Hematopoietic multipotent progenitor cell treated with erythropoietin and hydrocortisone succinate and interleukin-3 and kit ligand, for 8 days (in vitro differentiated cells): ENCODE measurements at regions not wholly inside any gene's neighbourhood (a gene's known extent, or its start where the extent isn't known, plus 50 kb on each side); places are given as distances from the start of the nearest gene placed in this dataset.
"Not testable (repeated sequence)": the region's sequence is repeated elsewhere in the genome, so short reads cannot be mapped to it uniquely, and the experiment has no call there.

Source experiments
- DNase-seq: peaks from one replicate; pipeline ENCODE4 v3.0.0-alpha.2; 2015

DNA sequence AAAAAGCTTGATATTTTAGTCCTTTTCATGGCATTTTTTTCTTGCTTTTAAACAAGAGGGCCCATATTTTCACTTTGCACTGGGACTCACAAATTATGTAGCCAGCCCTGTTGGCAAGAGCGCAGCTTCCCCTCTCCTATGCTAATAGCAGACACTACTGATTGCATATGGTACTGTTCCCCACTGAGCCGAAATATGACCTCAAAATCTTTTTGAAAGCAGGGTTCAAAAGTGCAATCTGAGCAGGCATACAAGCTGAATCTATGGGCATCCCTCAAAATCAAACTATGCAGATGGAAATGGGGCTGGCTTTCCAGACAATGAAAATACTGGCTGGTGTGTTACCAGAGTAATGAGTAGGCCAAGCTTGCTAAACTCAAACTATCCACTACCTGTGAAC, 225.2 kb upstream of the SETMAR start:
- DNase-seq, result no peak

DNA sequence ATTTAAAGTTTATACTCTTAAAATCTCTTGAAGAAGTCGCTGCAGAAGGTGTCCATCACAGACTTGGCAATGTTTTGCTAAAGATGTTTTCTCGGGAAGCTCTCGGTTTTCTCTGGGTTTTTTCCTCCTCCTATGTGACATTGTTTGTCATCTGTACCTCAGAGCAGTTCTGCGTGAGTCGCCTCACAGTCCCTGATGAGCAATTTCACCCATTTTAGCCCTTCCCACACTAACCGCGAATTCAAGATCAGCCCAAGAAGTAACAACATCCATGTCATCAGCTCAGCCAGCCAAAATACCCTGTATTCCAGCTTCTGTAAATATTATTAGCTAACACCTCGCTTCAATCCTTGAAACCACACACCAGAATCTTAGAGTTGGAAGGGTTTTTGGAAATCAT, 224.3 kb upstream of the SETMAR start:
- DNase-seq, result no peak

DNA sequence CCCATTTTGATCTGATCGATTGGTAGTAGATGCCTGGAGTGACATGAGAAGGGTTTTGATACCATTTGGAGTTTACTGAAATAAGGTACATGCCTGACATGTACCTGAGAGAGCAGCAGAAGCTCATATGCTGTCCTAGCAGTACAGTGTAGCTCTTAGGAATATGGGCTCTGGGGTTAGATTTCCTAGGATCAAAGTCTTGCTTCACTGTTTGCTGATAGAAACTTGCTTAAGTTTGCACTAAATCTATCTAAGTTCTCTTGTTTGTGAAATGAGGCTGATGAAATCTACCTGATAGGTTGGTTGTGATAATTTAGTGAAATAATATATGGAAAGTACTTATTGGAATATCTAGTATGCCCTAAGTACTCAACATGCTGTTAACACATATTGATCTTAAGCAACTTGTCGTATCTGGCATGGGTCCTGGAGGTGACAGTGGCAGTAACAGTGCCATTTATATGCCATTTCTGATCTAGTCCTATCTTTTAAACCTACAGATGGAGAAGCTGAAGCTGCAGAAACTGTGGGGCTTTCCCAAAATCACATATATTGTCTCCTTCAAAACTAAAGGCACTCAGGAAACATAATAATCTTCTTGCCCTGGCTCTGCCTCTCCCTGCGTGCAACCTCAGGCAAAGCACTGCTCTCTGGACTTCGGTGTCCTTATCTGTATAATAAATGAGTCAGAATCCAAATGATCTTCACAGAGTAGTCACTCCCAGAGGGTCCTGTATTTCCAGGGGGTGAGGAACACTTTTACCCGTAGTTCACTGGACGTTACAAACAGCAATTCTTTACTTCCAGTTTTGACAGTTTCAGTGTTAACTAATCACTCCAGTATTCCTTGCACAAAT, 223.6 kb upstream of the SETMAR start:
- DNase-seq, result no peak

DNA sequence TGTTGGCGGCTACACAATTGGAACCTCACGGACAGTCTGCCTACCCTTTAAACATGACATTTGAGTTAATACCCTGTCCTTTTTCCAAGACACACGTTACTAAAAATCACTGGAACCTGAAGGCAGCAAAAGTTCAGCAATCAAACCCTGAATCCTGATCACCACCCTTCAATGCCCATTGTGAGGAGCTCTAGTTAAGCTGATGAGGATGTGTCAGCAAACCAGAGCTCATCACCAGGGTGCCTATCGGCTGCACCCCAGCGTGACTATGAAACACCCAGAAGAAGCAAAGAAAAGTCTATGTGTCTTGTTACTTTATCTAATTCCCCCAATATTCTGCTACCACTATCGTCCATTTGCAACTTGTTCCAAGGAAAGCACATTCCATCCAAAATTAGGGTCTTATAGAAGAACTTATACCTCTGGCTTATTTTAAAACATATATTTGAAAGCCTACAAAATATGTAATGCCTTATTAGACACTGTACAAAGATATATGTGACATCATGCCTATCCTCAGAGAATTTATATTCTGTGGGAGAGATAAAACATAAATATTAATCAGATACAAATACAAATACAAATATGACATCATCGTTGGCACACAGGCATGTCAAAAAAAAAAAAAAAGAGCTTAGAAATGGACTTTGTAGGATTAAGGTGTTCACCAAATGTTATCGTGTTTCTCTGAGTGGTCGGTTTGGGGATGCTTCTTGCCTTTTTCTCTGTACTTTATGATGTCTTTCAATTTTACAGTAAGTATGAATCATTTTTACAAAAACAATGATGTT, 219.7 kb upstream of the SETMAR start:
- no peak for DNase-seq

DNA sequence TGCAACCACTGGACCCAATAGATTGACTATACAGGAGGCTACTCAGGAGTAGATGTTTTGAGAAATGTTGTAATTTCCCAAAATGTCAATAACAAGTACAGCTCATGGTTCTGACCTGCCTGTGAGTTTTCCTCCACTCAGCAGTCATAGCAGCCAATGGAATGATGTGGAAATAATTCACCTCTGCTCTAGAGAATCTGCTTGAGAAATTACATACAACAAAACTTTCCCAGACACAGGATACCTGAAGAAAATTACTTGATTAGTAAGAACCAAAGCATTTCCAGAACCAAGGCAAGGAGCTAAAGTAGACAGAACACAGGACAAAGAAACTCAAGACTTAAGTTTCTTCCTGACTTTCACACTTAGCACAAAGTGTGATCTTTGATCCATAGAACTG, 218.9 kb upstream of the SETMAR start:
- DNase-seq, result no peak

DNA sequence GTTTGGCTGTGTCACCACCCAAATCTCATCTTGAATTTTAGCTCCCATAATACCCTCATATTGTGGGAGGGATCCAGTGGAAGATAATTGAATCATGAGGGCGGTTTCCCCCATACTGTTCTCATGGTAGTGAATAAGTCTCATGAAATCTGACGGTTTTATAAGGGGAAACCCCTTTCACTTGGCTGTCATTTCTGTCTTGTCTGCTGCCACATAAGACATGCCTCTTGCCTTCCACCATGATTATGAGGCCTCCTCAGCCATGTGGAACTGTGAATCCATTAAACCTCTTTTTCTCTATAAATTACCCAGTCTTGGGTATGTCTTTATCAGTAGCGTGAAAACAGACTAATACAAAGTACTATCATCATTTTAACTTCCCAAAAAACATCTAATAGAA, 216.5 kb upstream of the SETMAR start:
- DNase-seq, result not testable (repeated sequence)

DNA sequence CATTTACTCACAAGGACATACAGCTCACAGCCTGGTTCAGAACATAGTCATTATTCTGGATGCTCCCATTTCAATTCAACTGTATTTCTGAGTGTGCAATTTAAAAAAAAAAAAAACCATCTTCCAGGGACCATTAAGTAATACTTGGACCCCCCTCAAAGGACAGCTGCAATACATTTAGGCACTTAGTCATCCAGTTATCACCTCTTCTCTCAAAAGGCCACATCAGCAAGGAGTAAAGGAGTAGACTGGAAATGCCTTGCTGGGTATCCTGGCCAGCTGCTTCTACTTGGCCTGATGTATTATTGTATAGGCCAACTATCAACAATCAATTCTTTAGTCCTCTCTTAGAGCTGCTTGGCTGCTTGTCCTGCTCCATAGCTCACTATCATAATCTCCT, 211.4 kb upstream of the SETMAR start:
- no peak for DNase-seq

DNA sequence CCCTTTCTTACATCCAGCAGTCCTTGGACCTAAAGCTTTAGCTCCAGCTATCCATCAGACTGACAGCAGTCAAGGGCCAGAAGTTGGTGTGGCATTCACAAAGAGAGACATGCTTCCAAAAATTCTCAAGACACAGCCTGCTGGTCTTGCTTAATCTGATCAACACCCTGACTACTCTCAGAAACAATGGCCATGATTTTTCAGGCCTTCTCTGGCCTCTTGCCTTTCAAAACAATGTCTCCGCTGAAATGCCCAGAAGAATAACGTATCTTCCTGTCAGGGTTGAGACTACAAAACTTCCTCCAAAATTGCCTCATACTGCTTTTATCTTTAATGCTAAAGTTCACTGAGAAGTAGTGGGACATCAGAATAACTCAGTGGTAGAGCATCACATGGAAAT, 205.4 kb upstream of the SETMAR start:
- DNase-seq, result no peak

DNA sequence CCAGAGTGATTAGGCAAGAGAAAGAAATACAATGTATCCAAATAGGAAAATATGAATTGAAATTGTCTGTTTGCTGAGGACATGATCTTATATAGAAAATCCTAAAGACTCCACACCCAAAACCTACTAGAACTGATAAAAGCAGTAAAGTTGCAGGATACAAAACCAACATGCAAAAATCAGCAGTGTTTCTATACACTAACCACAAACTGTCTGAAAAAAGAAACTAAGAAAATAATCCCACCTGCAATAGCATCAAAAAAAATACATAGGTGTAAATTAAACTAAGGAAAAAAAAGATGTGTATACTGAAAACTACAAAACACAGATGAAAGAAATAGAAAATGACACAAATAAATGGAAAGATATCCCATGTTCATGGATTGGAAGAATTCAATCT, 203.6 kb upstream of the SETMAR start:
- DNase-seq, result no peak

DNA sequence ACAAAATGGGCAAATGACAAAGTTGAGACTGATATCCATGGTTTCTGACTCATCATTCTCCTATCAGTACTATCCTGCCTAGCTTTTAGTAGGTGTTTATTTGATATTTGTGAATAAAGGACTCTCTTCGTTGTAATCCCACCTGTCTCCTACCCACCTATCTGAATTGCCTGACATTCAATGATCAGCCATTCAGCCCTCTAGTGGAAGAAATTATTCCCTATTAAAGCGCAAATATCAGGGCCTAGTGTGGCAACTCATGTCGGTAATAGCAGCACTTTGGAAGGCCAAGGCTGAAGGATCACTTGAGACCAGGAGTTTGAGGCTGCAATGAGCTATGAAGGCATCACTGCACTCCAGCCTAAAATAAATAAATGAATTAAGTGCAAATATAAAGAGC, 195.7 kb upstream of the SETMAR start:
- DNase-seq, result no peak

DNA sequence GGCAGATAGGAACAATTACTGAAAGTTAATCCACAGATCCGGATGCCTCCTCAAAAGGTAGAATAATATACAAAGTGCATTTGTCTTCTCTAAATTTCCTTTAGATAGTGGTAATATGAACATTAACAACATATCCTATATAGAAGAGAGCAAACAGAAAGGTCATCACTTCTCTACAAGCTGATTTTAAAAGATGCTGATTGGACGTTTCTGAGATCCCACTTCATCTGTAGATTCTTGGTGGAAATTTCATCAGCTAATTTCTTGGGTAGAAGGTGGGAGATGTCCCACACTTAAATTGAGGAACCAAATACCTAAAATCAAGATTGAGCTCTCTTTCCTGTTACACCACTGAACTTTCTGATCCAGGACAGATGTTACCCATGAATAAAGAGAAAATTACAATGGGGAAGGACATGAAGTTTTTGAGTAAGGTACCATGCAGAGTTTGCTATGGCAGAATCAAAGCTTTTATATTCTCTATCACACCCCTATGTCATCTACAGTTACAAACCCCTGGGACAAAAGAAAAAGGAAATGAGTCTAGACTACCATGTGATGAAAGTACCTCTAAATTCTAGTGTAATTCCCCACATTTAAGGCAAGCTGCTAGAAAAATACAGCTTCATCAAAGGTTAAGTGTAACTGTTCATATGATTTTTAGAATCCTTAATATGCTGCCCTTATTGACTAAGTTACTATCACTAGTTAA, 189.2 kb upstream of the SETMAR start:
- no peak for DNase-seq

DNA sequence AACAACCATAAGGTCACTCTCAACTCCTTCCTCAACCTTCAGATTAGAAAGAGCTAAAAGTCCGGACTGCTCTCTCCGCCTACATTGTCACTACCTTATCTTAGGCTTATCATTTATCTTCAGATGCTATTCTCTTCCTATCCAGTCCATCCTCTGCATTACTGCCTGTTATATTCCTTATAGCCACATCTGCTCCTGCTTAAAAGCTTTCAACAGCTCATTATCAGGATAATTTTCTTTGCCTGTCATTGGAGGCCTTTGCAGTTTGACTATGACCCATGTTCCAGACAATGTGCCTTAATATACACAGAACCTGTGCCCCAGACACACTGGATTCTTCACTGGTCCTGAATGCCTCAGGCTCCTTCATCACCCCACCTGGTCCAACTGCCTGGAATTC, 184.1 kb upstream of the SETMAR start:
- DNase-seq, result no peak

DNA sequence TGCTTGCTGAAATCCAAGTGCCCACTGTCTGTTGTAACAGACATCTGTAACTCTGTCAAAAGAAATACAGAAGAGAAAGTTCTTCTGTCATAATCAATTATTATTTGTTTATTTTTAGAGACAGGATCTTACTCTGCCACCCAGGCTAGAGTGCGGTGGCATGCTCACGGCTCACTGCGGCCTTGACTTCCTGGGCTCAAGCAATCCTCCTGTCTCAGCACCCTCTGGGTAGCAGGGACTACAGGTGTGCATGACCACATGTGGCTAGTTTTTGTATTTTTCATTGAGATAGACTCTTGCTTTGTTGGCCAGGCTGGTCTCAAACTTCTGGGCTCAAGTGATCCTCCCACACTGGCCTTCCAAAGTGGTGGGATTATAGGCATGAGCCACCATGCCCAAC, 177.6 kb upstream of the SETMAR start:
- DNase-seq, result no peak

DNA sequence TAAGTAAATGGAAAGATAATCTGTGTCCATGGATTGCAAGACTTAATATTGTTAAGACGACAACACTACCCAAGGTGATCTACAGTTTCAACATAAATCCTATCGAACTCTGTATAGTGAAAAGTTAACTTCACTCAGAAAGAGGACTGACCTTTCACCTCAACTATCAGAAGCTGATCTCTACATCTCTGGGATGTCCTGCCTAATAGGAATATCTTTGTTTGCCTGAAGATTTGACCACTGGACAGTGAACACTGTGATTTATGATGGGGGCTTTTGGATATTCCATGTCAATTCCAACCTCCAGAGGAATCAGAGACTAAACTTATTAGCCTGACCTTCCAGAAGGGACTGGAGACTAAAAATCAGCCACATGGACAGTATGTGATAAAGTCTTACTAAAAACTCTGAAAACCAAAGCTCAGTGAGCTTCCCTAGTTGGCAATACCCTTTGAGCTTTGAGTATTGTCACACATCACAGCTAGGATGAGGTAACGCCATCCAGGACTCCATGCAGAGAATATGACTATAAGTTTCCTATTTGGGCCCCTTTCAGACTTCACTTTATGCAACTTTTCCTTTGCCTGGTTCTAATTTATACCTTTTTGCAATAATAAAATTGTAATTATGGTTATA, 164.9 kb upstream of the SETMAR start:
- DNase-seq, result no peak

DNA sequence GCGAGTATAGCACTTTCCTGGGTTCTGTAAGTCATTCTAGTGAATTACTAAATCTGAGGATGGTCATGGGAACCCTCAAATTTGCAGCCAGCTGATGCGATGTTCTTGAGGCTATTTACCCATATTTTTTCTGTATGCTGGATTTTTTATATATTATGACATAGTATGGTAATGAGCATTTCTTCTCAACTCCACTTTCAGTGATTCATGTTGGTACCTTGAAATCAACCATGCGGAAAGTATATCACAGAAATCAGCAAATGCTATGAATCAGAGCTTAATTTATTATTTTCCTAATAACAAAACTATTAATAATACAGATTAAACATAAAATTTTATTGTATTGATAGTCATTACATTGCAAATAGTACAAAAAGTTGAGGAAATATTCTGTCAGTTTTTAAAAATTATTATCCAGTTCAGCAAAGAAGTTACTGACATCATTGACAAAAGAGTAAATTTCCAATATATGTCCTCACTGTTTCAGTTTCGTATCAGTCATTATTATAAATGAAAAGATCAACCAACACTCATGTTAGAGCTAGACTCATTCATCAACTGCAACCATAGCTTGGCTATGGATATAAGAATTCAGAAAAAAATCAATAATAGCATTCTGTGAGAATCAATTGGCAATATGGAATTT, 164.3 kb upstream of the SETMAR start:
- DNase-seq, result no peak

DNA sequence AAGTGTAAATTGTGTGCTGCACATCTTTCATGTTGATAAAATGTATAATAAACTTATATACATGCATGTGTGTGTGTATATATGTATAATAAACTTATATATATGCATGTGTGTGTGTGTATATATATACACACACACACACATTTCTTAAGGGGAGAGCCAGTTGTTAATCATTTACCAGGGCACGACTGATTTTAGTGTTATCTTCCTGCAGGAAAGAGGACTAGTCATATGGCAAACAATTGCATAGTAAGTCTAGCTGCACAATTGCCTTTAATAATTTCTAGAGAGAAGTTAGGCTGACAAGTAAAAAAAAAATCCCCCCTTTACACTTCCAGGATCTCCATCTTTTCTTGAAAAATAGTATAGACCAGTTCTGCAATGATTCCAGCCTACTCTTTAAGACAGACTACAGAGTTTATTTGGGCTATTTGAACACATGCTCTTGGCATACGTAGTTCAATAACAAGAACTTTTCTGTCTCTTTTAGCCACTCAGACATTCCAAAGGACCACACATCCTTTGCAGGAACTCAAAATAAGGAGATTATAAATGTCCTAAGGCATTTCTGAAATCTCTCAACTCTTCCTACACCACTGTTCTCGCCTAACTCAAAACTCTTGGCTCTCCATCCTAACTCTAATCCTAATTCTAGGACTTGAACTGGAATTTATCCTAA, 163.6 kb upstream of the SETMAR start:
- no peak for DNase-seq

DNA sequence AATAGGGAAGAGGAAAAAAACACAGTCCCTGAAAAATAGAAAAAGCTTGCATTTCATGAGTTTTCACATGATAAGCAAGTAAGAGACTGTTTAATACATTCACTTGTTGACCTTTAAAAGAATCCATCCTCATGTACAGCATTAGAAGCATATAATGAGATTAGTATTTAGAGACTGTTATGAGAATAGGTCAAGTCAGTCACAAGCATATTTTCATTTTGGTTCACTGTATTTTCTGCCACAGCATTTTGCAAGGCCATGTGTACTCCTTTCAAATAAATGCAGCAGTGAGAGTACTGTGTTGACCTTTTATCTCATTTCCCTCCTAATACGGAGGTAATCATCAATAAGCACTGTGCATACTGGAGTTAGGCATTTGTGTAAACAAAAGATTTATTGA, 162.2 kb upstream of the SETMAR start:
- DNase-seq, result no peak

DNA sequence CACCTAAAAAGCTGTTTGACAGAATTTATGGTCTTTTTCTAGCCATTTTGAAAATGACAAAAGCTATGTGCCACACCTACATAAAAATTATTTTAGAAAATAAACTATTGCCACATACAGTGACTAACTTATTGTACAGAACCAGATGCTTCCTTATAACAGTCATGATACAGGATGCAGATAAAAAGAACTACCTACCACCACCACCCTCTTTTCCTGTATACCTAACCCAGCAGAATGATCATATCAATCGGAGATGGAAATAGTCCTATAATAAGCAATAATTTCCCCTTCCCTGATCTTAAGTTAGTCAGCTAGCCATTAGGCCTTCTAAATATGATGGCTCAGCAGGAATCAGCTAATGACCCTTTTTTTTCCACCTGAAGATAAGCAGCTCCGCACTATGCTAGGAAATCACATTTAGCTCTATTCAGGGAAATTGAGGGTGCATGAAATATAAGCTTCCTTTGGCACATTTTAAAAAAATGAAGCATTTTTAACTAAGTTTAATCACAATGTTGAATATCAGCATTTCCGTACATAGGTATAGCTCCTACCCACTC, 155.5 kb upstream of the SETMAR start:
- DNase-seq, result no peak

DNA sequence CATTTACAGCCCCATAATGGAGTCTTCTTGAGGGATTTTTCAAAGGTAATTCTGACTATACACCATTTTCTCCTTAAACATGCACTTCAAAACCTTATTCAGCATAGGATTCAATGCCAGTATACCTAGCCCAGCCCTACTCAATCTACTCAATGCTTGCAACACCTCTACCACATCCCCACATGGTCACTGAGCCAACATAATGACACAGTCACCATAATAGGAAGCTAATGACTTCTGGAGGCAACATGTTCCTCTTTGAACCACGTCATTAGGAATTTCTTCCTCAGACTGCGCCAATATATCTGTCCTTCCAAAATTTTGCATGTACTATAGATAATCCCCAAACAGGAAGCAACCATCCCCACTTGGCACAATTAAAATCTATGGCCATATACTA, 153.9 kb upstream of the SETMAR start:
- DNase-seq, result no peak

DNA sequence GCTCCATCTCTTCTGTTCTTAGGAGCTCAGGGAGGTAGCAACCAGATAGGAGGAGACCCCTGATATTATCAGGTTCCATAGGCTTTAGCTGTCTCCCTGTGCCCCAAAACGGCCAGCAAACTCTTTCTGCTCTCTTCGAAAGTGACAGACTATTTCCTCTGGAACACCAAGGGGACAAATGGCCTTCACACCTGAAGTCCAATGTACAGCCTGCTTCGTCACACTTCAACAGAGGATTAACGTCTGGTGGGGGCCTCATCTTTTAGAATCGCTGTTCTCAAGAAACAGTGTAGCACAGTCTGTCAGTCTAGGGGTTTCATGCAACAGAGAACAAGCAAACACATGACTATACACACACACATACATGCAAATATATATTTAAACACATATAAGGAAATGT, 152.4 kb upstream of the SETMAR start:
- DNase-seq, result no peak

DNA sequence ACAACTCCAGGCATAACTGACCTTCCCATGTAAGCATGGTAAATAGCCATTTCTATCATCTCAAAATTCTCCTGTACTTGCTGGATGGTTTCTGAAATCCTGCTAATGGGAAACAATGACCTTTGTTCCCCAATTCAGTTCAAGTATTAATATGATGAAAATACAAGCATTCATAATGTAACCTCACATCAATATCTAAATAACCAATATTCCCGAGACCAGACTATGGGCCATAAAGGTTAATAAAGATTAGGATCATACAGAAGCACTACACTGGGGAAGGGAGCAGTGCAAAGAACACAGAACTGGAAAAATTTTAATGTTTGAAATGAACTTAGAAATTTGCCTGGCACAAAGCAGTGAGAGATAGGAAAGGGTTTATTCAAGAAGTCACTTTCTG, 151.3 kb upstream of the SETMAR start:
- no peak for DNase-seq

DNA sequence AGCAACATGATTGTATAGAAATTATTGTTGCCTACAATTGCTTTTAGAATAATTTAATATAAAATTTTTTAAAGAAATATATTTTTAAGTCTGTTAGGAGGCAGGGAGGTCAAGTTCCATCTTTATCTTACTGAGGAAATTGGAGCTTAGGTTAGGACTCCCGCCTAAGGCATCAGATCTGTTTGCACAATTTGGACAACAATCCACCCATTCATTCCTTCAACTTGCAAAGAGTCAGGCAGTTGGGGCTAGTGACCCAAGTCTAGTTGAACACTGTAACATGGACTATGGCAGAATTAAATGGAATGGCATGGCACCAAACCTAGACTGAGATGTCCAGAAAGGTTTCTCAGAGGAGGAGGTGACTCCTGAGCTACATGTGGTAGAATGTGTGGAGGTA, 149.4 kb upstream of the SETMAR start:
- DNase-seq, result no peak
